ENCODE measurements at regions not wholly inside any gene's neighbourhood (a gene's known extent, or its start where the extent isn't known, plus 50 kb on each side); places are given as distances from the start of the nearest gene placed in this dataset.

DNA sequence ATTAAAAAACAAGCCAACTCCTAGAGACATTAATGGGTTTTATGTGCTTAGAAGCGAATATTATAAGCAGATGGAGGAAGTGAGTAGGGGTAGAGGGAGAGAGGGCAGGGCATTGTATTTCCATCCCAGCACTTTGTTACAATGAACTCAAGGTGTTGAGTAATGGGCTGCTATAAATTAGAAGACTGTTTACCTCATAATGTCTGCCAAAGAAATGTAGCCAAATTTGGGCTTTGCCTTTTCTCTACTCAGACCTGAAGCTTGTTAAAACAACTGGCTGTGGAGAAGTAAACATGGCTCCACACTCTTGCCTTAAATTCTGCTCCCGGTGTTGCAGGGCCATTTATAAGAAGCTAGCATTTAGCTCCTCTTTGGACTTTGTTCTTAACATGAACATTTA lies 134.7 kb downstream of the PMP22 start:
- in situ Hi-C loops (cut with HindIII; ENCODE audit: extremely low pct_ligation_motif_present, low pct_unique_long_range_greater_than_20kb) (no loop called here), intact Hi-C loops (cut with micrococcal nuclease; ENCODE audit: unreplicated experiment) (no loop called here)
- Histone ChIP-seq H2AFZ (ENCODE audit: low read length) (no peak overlapping the region), H3K4me1 (ENCODE audit: insufficient read depth, low read length) (no peaks in the 10 kb centered on the region), H3K9ac (ENCODE audit: insufficient read depth, low read depth, low read length) (no peak overlapping the region), H3K27ac (ENCODE audit: extremely low read length, insufficient read depth, low read length) (no peak overlapping the region), H3K4me2 (ENCODE audit: low read depth, low read length) (no peak overlapping the region), H3K4me3 (replicated peaks in 1 of 3; ENCODE audit: insufficient read depth in 1 of 3, low read depth in 2 of 3, low read length in 3 of 3) (no peak overlapping the region), H3K9me3 (ENCODE audit: low read length) (no peaks in the 10 kb centered on the region), H3K79me2 (ENCODE audit: insufficient read depth, low read length) (no peaks in the 10 kb centered on the region), H3K36me3 (replicated peaks in 1 of 2; ENCODE audit: control insufficient read depth in 1 of 2, insufficient read depth in 2 of 2, low read length in 2 of 2) (no peaks in the 10 kb centered on the region), H4K20me1 (ENCODE audit: insufficient read depth, low read length) (no peaks in the 10 kb centered on the region), H3K27me3 (ENCODE audit: control insufficient read depth in 1 of 2, insufficient read depth in 2 of 2, low read length in 2 of 2) (no peaks in the 10 kb centered on the region; a peak in 1 of 5 replicates)
- FAIRE-seq, result no peak
- no peak for ATAC-seq
- WGBS (ENCODE audit: low lambda C conversion rate), result 1% methylated on average over 2 of the region's 2 CpGs
- no peak for DNase-seq (ENCODE audit: low spot score)
- TF ChIP-seq ZNF672 (CRISPR knock-in tag; IDR thresholded peaks at IDR 0.05), result no peak
- no TSS peak for BruUV-seq (replicated peaks)
- ChIA-PET CTCF (ENCODE audit: low intra/inter-chr PET ratio, low total read pairs) (no interaction called here), POLR2A (no interaction called here)

DNA sequence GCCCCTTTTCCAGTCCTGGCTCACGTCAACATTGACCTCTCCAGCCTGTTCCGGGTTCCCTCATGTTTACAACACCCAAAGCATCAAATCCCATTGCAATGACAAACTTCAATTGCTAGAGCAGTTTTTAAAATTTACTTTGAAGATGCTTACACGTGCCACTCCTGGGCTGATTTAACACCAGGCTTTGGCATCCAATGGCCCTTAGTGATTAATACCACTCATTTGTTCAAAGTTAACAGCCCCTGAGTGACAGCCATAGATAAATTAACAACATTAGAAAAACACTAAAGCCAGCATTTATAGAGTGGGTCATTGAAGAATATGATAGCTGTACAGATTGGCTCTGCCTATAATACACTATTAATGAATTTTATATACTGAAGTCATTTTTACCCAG lies 135.1 kb downstream of the PMP22 start:
- in situ Hi-C loops (cut with HindIII; ENCODE audit: extremely low pct_ligation_motif_present, low pct_unique_long_range_greater_than_20kb) (no loop called here), intact Hi-C loops (cut with micrococcal nuclease; ENCODE audit: unreplicated experiment) (no loop called here)

DNA sequence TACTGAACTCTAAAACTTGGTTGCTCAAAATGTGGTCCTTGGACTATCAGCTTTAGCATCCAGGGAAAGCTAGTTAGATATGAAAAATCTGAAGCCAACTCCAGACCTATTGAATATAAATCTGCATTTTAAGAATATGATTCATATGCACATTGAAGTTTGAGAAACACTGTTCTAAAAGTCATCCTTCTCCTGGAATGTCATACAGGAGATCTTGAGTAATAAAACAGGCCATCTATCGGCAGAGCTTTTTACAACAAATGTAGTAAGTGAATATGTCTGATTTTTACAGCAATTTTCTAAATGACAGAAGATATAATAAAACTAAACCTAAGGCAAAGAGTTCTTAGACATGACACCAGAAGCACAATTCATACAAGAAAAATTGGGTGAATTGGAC lies 140.4 kb downstream of the PMP22 start:
- Histone ChIP-seq H2AFZ (ENCODE audit: low read length) (no peak overlapping the region), H3K36me3 (replicated peaks in 1 of 2; ENCODE audit: control insufficient read depth in 1 of 2, insufficient read depth in 2 of 2, low read length in 2 of 2) (no peaks in the 10 kb centered on the region), H3K4me3 (replicated peaks in 1 of 3; ENCODE audit: insufficient read depth in 1 of 3, low read depth in 2 of 3, low read length in 3 of 3) (no peak overlapping the region), H3K9ac (ENCODE audit: insufficient read depth, low read depth, low read length) (no peak overlapping the region), H3K4me1 (ENCODE audit: insufficient read depth, low read length) (no peaks in the 10 kb centered on the region), H3K27me3 (ENCODE audit: control insufficient read depth in 1 of 2, insufficient read depth in 2 of 2, low read length in 2 of 2) (peaks cover 0 to 5% of the 10 kb centered on the region in 2 experiments; a peak in 2 of 5 replicates), H3K4me2 (ENCODE audit: low read depth, low read length) (no peak overlapping the region), H3K79me2 (ENCODE audit: insufficient read depth, low read length) (no peaks in the 10 kb centered on the region), H3K27ac (ENCODE audit: extremely low read length, insufficient read depth, low read length) (no peak overlapping the region), H4K20me1 (ENCODE audit: insufficient read depth, low read length) (no peaks in the 10 kb centered on the region), H3K9me3 (ENCODE audit: low read length) (no peaks in the 10 kb centered on the region)
- FAIRE-seq (no peak), ATAC-seq (no peak), DNase-seq (ENCODE audit: low spot score) (no peak)
- in situ Hi-C loops (cut with HindIII; ENCODE audit: extremely low pct_ligation_motif_present, low pct_unique_long_range_greater_than_20kb) (no loop called here), intact Hi-C loops (cut with micrococcal nuclease; ENCODE audit: unreplicated experiment) (no loop called here)
- 0% methylated on average over 1 of the region's 1 CpG for WGBS (ENCODE audit: low lambda C conversion rate)
- BruUV-seq (replicated peaks), result no TSS peak
- ChIA-PET CTCF (ENCODE audit: low intra/inter-chr PET ratio, low total read pairs) (no interaction called here), POLR2A (no interaction called here)
- TF ChIP-seq WIZ (CRISPR knock-in tag; IDR thresholded peaks at IDR 0.05) (no peak), BRD4 (CRISPR knock-in tag; IDR thresholded peaks at IDR 0.05) (no peak), HNF4A (CRISPR knock-in tag; IDR thresholded peaks at IDR 0.05) (no peak), EZH2 (conservative IDR thresholded peaks at IDR 0.05; ENCODE audit: low read depth, low read length) (no peak), NFRKB (IDR thresholded peaks at IDR 0.05) (no peak), ZNF382 (CRISPR knock-in tag; IDR thresholded peaks at IDR 0.05; ENCODE audit: borderline replicate concordance) (no peak)
- TF ChIP-seq, protein P1, sequence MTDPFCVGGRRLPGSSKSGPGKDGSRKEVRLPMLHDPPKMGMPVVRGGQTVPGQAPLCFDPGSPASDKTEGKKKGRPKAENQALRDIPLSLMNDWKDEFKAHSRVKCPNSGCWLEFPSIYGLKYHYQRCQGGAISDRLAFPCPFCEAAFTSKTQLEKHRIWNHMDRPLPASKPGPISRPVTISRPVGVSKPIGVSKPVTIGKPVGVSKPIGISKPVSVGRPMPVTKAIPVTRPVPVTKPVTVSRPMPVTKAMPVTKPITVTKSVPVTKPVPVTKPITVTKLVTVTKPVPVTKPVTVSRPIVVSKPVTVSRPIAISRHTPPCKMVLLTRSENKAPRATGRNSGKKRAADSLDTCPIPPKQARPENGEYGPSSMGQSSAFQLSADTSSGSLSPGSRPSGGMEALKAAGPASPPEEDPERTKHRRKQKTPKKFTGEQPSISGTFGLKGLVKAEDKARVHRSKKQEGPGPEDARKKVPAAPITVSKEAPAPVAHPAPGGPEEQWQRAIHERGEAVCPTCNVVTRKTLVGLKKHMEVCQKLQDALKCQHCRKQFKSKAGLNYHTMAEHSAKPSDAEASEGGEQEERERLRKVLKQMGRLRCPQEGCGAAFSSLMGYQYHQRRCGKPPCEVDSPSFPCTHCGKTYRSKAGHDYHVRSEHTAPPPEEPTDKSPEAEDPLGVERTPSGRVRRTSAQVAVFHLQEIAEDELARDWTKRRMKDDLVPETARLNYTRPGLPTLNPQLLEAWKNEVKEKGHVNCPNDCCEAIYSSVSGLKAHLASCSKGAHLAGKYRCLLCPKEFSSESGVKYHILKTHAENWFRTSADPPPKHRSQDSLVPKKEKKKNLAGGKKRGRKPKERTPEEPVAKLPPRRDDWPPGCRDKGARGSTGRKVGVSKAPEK (CRISPR knock-in tag; IDR thresholded peaks at IDR 0.05; ENCODE audit: borderline replicate concordance), result no peak
- TF ChIP-seq, protein P2, sequence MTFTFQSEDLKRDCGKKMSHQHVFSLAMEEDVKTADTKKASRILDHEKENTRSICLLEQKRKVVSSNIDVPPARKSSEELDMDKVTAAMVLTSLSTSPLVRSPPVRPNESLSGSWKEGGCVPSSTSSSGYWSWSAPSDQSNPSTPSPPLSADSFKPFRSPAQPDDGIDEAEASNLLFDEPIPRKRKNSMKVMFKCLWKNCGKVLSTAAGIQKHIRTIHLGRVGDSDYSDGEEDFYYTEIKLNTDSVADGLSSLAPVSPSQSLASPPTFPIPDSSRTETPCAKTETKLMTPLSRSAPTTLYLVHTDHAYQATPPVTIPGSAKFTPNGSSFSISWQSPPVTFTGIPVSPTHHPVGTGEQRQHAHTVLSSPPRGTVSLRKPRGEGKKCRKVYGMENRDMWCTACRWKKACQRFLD (CRISPR knock-in tag; IDR thresholded peaks at IDR 0.05; ENCODE audit: borderline replicate concordance), result no peak

More for the DNA sequence above, 135.1 kb downstream of the PMP22 start:
- H3K79me2 ChIP-seq (ENCODE audit: insufficient read depth, low read length), result no peaks in the 10 kb centered on the region
- H3K4me3 ChIP-seq (replicated peaks in 1 of 3; ENCODE audit: insufficient read depth in 1 of 3, low read depth in 2 of 3, low read length in 3 of 3), result no peak overlapping the region
- DNase-seq (ENCODE audit: low spot score) (no peak), ATAC-seq (no peak), FAIRE-seq (no peak)
- ChIA-PET POLR2A (no interaction called here), CTCF (ENCODE audit: low intra/inter-chr PET ratio, low total read pairs) (no interaction called here)
- H3K9ac ChIP-seq (ENCODE audit: insufficient read depth, low read depth, low read length), result no peak overlapping the region
- TF ChIP-seq NFE2L1 (CRISPR knock-in tag; IDR thresholded peaks at IDR 0.05; ENCODE audit: borderline replicate concordance), result no peak
- no peak for TF ChIP-seq ZNF530 (CRISPR knock-in tag; IDR thresholded peaks at IDR 0.05; ENCODE audit: low read depth)
- no peak for TF ChIP-seq ZNF572 (CRISPR knock-in tag; IDR thresholded peaks at IDR 0.05)
- no peak for TF ChIP-seq POLR2G (IDR thresholded peaks at IDR 0.05; ENCODE audit: low read depth, low read length)
- no peaks in the 10 kb centered on the region for H3K4me1 ChIP-seq (ENCODE audit: insufficient read depth, low read length)
- no peaks in the 10 kb centered on the region for H3K36me3 ChIP-seq (replicated peaks in 1 of 2; ENCODE audit: control insufficient read depth in 1 of 2, insufficient read depth in 2 of 2, low read length in 2 of 2)
- no peak overlapping the region for H2AFZ ChIP-seq (ENCODE audit: low read length)
- H3K4me2 ChIP-seq (ENCODE audit: low read depth, low read length), result no peak overlapping the region
- no peaks in the 10 kb centered on the region for H4K20me1 ChIP-seq (ENCODE audit: insufficient read depth, low read length)
- BruUV-seq (replicated peaks), result no TSS peak
- no peaks in the 10 kb centered on the region for H3K9me3 ChIP-seq (ENCODE audit: low read length)
- H3K27ac ChIP-seq (ENCODE audit: extremely low read length, insufficient read depth, low read length), result no peak overlapping the region
- WGBS (ENCODE audit: low lambda C conversion rate), result 0% methylated on average over 3 of the region's 3 CpGs
- no peaks in the 10 kb centered on the region; a peak in 1 of 5 replicates for H3K27me3 ChIP-seq (ENCODE audit: control insufficient read depth in 1 of 2, insufficient read depth in 2 of 2, low read length in 2 of 2)

All from HepG2 (cell line).